ENCODE measurements at regions not wholly inside any gene's neighbourhood (a gene's known extent, or its start where the extent isn't known, plus 50 kb on each side); places are given as distances from the start of the nearest gene placed in this dataset.

- no peak overlapping the region for H3K27ac Mint-ChIP-seq
- peaks cover 4% of the 10 kb centered on the region for H3K27me3 Mint-ChIP-seq
- no peak for DNase-seq
- no peaks in the 10 kb centered on the region for H3K4me1 Mint-ChIP-seq
- CTCF ChIA-PET: no interaction called here
- no peak overlapping the region for H3K4me3 Mint-ChIP-seq
- H3K36me3 Mint-ChIP-seq: no peaks in the 10 kb centered on the region
- no peaks in the 10 kb centered on the region for H3K9me3 Mint-ChIP-seq
Observed at GRCh38 chr9:135245482-135246247, 158.2 kb downstream of the OLFM1 start.

- H3K4me1 Mint-ChIP-seq: no peaks in the 10 kb centered on the region
- no peaks in the 10 kb centered on the region for H3K9me3 Mint-ChIP-seq
- H3K27ac Mint-ChIP-seq: no peak overlapping the region
- CTCF ChIA-PET: no interaction called here
- H3K4me3 Mint-ChIP-seq: no peak overlapping the region
- no peaks in the 10 kb centered on the region for H3K36me3 Mint-ChIP-seq
- DNase-seq: no peak
- H3K27me3 Mint-ChIP-seq: peaks cover 4% of the 10 kb centered on the region
Observed at GRCh38 chr9:135246248-135247205, 159.1 kb downstream of the OLFM1 start.

GRCh38 chr9:135247227-135247930, 159.9 kb downstream of the OLFM1 start:
- Mint-ChIP-seq H3K9me3 (no peaks in the 10 kb centered on the region), H3K4me1 (no peaks in the 10 kb centered on the region), H3K27me3 (peaks cover 8% of the 10 kb centered on the region), H3K36me3 (no peaks in the 10 kb centered on the region), H3K27ac (no peak overlapping the region), H3K4me3 (no peak overlapping the region)
- CTCF ChIA-PET: no interaction called here
- DNase-seq: no peak

- DNase-seq: no peak
- Mint-ChIP-seq H3K4me1 (no peaks in the 10 kb centered on the region), H3K36me3 (no peaks in the 10 kb centered on the region), H3K9me3 (no peaks in the 10 kb centered on the region), H3K27me3 (peaks cover 15% of the 10 kb centered on the region), H3K4me3 (no peak overlapping the region), H3K27ac (no peak overlapping the region)
- CTCF ChIA-PET: no interaction called here
Observed at GRCh38 chr9:135248111-135248510, 160.6 kb downstream of the OLFM1 start.

- CTCF ChIA-PET: no interaction called here
- DNase-seq: no peak
Observed at GRCh38 chr9:135248721-135249120, 161.3 kb downstream of the OLFM1 start.

GRCh38 chr9:135249191-135249590, 161.7 kb downstream of the OLFM1 start:
- no peak for DNase-seq
- no peak overlapping the region for H3K27ac Mint-ChIP-seq
- CTCF ChIA-PET: no interaction called here
- no peaks in the 10 kb centered on the region for H3K4me1 Mint-ChIP-seq
- H3K36me3 Mint-ChIP-seq: no peaks in the 10 kb centered on the region
- H3K27me3 Mint-ChIP-seq: peaks cover 21% of the 10 kb centered on the region
- no peak overlapping the region for H3K4me3 Mint-ChIP-seq
- H3K9me3 Mint-ChIP-seq: no peaks in the 10 kb centered on the region

More at GRCh38 chr9:135248721-135249120, 161.3 kb downstream of the OLFM1 start:
- no peaks in the 10 kb centered on the region for H3K36me3 Mint-ChIP-seq
- no peaks in the 10 kb centered on the region for H3K9me3 Mint-ChIP-seq
- no peak overlapping the region for H3K27ac Mint-ChIP-seq
- H3K4me3 Mint-ChIP-seq: no peak overlapping the region
- no peaks in the 10 kb centered on the region for H3K4me1 Mint-ChIP-seq
- H3K27me3 Mint-ChIP-seq: peaks cover 21% of the 10 kb centered on the region

- DNase-seq: no peak
- H3K36me3 Mint-ChIP-seq: no peaks in the 10 kb centered on the region
- peaks cover 21% of the 10 kb centered on the region for H3K27me3 Mint-ChIP-seq
- no peak overlapping the region for H3K4me3 Mint-ChIP-seq
- CTCF ChIA-PET: no interaction called here
- no peaks in the 10 kb centered on the region for H3K9me3 Mint-ChIP-seq
- H3K4me1 Mint-ChIP-seq: no peaks in the 10 kb centered on the region
- no peak overlapping the region for H3K27ac Mint-ChIP-seq
Observed at GRCh38 chr9:135249711-135250110, 162.2 kb downstream of the OLFM1 start.

GRCh38 chr9:135251331-135251761, 163.9 kb downstream of the OLFM1 start:
- no peaks in the 10 kb centered on the region for H3K36me3 Mint-ChIP-seq
- H3K27ac Mint-ChIP-seq: no peak overlapping the region
- H3K27me3 Mint-ChIP-seq: peaks cover 21% of the 10 kb centered on the region
- no peak for DNase-seq
- H3K4me3 Mint-ChIP-seq: no peak overlapping the region
- CTCF ChIA-PET: no interaction called here
- no peaks in the 10 kb centered on the region for H3K4me1 Mint-ChIP-seq
- H3K9me3 Mint-ChIP-seq: no peaks in the 10 kb centered on the region

- Mint-ChIP-seq H3K36me3 (no peaks in the 10 kb centered on the region), H3K27me3 (peaks cover 21% of the 10 kb centered on the region), H3K4me1 (no peaks in the 10 kb centered on the region), H3K27ac (no peak overlapping the region), H3K4me3 (no peak overlapping the region), H3K9me3 (no peaks in the 10 kb centered on the region)
- CTCF ChIA-PET: no interaction called here
- no peak for DNase-seq
Observed at GRCh38 chr9:135251996-135252760, 164.7 kb downstream of the OLFM1 start.

GRCh38 chr9:135252980-135253304, 165.5 kb downstream of the OLFM1 start:
- no peak for DNase-seq
- H3K9me3 Mint-ChIP-seq: no peaks in the 10 kb centered on the region
- CTCF ChIA-PET: no interaction called here
- H3K4me3 Mint-ChIP-seq: no peak overlapping the region
- peaks cover 21% of the 10 kb centered on the region for H3K27me3 Mint-ChIP-seq
- no peaks in the 10 kb centered on the region for H3K4me1 Mint-ChIP-seq
- no peaks in the 10 kb centered on the region for H3K36me3 Mint-ChIP-seq
- no peak overlapping the region for H3K27ac Mint-ChIP-seq

- H3K27me3 Mint-ChIP-seq: peaks cover 21% of the 10 kb centered on the region
- H3K4me3 Mint-ChIP-seq: no peak overlapping the region
- CTCF ChIA-PET: no interaction called here
- H3K27ac Mint-ChIP-seq: no peak overlapping the region
- no peak for DNase-seq
- no peaks in the 10 kb centered on the region for H3K9me3 Mint-ChIP-seq
- H3K4me1 Mint-ChIP-seq: no peaks in the 10 kb centered on the region
- no peaks in the 10 kb centered on the region for H3K36me3 Mint-ChIP-seq
Observed at GRCh38 chr9:135253305-135254004, 166.0 kb downstream of the OLFM1 start.

- no peaks in the 10 kb centered on the region for H3K4me1 Mint-ChIP-seq
- H3K27ac Mint-ChIP-seq: no peak overlapping the region
- no peak for DNase-seq
- H3K27me3 Mint-ChIP-seq: peaks cover 21% of the 10 kb centered on the region
- CTCF ChIA-PET: no interaction called here
- no peak overlapping the region for H3K4me3 Mint-ChIP-seq
- no peaks in the 10 kb centered on the region for H3K36me3 Mint-ChIP-seq
- H3K9me3 Mint-ChIP-seq: no peaks in the 10 kb centered on the region
Observed at GRCh38 chr9:135254176-135255032, 166.9 kb downstream of the OLFM1 start.

All from activated naive CD4-positive, alpha-beta T cell treated with anti-CD3 and anti-CD28 coated beads, Interleukin-2, amount 10 ng/mL, durations not matched to agents 7 days and 5 days (primary cell).